ENCODE measurements at regions not wholly inside any gene's neighbourhood (a gene's known extent, or its start where the extent isn't known, plus 50 kb on each side); places are given as distances from the start of the nearest gene placed in this dataset.

GRCh38 chr7:95691464-95691863, 80.9 kb upstream of the DYNC1I1 start:
- Histone ChIP-seq H2BK15ac (ENCODE audit: low read depth, low read length) (no peak overlapping the region), H3K18ac (ENCODE audit: insufficient read length, low read depth, low read length) (no peak overlapping the region), H3K4ac (ENCODE audit: low read depth, low read length) (no peak overlapping the region), H4K91ac (ENCODE audit: insufficient read length, low read depth, low read length) (no peak overlapping the region), H2AFZ (ENCODE audit: low read length) (no peak overlapping the region), H4K5ac (ENCODE audit: insufficient read length, low read depth, low read length) (no peak overlapping the region), H3K14ac (ENCODE audit: insufficient read depth, low read length) (no peak overlapping the region), H2BK120ac (ENCODE audit: low read depth, low read length, poor library complexity, severe bottlenecking) (no peak overlapping the region), H3K79me2 (ENCODE audit: insufficient read depth, low read length) (no peaks in the 10 kb centered on the region), H3K27ac (ENCODE audit: insufficient read length, low read depth, low read length) (no peak overlapping the region), H3K9ac (ENCODE audit: extremely low read depth, insufficient read length, low read length) (no peak overlapping the region), H3K27me3 (ENCODE audit: insufficient read depth, low read length) (no peaks in the 10 kb centered on the region), H3K56ac (ENCODE audit: insufficient read length, low read depth, low read length) (no peak overlapping the region), H2BK5ac (ENCODE audit: insufficient read length, low read length) (no peak overlapping the region), H3K4me2 (ENCODE audit: insufficient read depth, insufficient read length, low read length) (no peak overlapping the region), H2BK12ac (ENCODE audit: insufficient read length, low read depth, low read length) (no peak overlapping the region), H3T11ph (ENCODE audit: low read length) (no peak overlapping the region), H3K9me3 (ENCODE audit: control insufficient read depth, low read depth, low read length) (no peaks in the 10 kb centered on the region), H4K20me1 (ENCODE audit: control insufficient read depth, insufficient read depth, insufficient read length) (no peaks in the 10 kb centered on the region), H3K4me1 (ENCODE audit: insufficient read depth, low read length) (no peaks in the 10 kb centered on the region), H3K23ac (ENCODE audit: insufficient read length, low read depth, low read length) (no peak overlapping the region), H2BK20ac (ENCODE audit: low read depth, low read length, poor library complexity, severe bottlenecking) (no peak overlapping the region), H3K23me2 (ENCODE audit: insufficient read length, low read depth, low read length, poor library complexity, severe bottlenecking) (no peaks in the 10 kb centered on the region), H4K8ac (replicated peaks; ENCODE audit: insufficient read length, low read depth, low read length) (no peak overlapping the region), H3K79me1 (ENCODE audit: insufficient read depth, low read depth, low read length, poor library complexity, severe bottlenecking) (no peaks in the 10 kb centered on the region), H2AK5ac (ENCODE audit: insufficient read length, low read length) (no peak overlapping the region)
- no peaks in the 10 kb centered on the region for H3K9me3 Mint-ChIP-seq
- no peak overlapping the region for H3K4me3 Mint-ChIP-seq
- WGBS (ENCODE audit: extremely low coverage, insufficient read length, low lambda C conversion rate): no CpG with 5 or more reads among the region's 4 CpGs
- no peaks in the 10 kb centered on the region; a peak in 1 of 4 replicates for H3K4me1 Mint-ChIP-seq
- H3K36me3 Mint-ChIP-seq (ENCODE audit: insufficient read depth in 1 of 3, low read depth in 3 of 3): no peaks in the 10 kb centered on the region
- no peak for TF ChIP-seq CTCF (conservative IDR thresholded peaks at IDR 0.05)
- no peaks in the 10 kb centered on the region; the same call in 1 of the 2 replicates for H3K27me3 Mint-ChIP-seq (ENCODE audit: low read depth)
- DNase-seq: no peak
- no peak overlapping the region for H3K27ac Mint-ChIP-seq

All from H9 (cell line).